A172 (cell line): ENCODE measurements at regions not wholly inside any gene's neighbourhood (a gene's known extent, or its start where the extent isn't known, plus 50 kb on each side); places are given as distances from the start of the nearest gene placed in this dataset.

ENCODE experiments used
- DNase-seq: peaks from one replicate; pipeline ENCODE4 v3.0.0-alpha.2; 2015; ENCODE audit warnings: low spot score

DNA sequence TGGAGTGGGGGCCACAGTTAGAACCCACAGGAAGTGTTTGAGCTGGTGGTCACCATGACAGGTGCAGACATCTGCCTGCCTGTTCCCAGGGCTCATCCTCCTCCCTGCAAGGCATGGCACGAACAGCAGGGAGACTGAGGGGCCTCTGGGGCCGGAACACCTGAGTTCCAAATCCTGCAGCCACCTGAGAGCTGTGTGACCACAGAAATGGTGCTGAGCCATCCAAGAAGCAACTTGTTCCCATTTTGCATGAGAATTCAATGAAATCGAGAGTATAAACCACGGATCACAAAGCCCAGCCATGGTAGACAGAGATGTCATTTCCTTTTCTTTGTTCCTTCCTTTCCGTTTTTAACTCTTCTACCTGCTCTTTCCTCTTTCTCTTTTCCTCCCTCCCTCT, 268.6 kb downstream of the FOXA2 start:
- no peak for DNase-seq

DNA sequence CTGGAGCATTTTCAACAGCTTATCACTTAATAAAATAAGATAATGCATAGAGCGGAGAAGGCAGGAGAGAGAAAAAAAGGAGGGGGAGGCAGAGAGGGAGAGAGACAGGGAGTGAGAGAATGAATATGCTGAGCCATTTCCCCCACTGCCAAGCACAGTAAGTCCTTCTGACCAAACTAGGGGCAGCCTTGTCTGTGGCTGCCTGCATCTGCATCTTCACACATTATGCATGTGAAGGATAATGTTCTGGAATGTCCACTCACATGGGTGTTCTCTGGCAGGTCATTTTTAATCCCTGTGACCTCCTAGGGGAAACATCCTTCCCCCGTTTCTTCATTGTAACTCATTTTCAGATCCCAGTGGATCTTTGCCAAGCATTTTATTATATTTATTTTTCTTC, 269.3 kb downstream of the FOXA2 start:
- DNase-seq: no peak

DNA sequence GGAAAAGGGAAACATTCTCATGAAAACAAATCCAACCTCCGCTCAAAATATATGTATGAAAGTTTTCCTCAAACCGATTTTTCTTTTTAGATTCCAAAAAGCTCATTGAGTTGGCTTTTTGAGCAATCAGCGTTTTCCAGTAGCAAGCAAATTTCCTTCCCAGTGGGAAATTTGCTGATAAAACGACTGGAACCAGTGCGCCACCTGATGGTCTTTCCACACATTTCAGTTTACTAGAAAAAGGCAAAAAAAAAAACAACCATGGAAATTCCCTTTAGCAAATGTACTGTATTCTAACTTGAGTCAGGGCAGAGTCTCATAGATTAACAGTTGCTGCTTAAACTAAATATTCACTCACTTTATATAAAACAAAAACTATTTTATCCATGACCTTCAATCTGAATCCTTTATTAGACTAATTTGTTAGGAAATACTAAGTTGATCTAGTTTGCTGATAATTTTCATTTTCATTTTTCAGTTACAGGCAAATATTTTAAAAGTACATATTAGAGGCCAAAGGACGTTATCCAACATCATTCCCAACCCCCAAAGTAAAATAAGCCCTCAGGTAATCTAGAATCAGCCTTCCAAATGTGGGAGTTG, 271.5 kb downstream of the FOXA2 start:
- peak; percentile 55 for DNase-seq

DNA sequence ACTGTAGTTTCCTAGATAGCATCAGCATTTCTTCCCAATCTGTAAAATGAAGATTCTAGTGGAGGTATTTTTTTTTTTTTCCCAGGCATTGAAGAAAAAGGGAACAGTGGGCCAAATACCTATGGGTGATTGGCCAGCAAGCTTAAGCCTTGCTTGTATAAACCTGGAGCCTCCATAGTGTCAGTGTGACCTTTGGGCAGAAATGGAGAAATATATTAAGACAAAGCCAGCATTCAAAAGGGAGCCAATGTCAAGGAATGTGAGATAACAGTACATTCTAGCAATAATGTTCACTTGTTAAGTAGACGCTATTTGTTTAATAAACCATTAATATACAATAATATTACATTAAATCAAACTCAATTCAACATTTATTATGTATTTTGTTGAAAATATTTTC, 275.4 kb downstream of the FOXA2 start:
- DNase-seq: no peak

DNA sequence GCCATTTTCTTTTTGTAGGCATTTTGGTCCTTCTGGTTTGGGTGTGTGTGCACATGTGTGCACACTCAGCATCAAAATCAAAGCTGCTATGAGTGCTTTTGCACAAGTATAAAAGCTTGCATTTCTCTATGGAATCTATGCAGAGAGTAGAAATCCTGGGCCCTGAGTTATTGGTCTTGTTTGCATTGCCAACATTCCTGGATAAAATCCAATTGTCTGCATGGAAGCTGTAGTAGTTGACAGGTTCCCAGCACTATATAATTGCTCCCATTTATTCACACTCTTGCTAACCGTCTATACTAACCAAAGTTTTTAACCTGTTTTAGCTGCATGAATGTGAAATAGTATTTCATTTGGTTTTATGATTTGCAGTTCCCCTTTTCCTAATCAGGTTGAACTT, 277.0 kb downstream of the FOXA2 start:
- no peak for DNase-seq

DNA sequence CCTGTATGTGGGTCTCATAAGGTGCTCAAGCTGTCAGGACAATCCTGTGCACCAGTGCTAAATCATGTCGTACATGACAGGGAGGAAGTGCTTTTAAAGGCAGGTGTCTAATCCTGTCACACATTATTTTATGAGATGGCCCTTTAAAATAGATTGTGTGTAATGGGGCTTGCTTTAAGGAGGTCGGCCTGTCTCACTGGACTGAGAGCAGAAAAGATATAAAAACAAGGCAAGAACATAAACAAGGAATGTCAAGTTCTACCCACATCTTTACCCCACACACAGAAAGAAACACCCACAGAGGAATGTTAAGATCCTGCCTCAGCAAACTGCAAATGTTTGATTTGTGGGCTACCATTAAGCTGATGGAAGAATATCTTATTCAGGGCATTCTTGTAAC, 279.0 kb downstream of the FOXA2 start:
- DNase-seq: no peak

DNA sequence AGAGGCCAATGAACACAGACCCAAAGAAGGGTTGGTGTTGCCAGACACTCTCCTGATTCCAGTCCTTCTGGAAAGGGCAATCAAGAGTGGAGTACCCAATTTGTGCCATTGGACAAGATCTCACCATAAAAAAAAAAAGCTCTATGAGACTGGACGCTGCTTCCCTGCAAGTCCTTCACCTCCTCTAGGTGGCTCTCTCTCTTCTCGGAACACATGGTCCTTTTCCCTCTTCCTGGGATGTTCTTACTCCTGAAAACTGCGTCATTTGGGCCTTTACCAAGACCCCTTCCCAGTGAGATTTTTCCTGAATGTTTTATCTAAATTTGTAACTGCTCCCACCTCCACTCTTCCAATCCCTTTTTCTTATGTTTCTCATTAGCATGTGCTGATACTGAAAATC, 280.8 kb downstream of the FOXA2 start:
- DNase-seq: peak; percentile 16

DNA sequence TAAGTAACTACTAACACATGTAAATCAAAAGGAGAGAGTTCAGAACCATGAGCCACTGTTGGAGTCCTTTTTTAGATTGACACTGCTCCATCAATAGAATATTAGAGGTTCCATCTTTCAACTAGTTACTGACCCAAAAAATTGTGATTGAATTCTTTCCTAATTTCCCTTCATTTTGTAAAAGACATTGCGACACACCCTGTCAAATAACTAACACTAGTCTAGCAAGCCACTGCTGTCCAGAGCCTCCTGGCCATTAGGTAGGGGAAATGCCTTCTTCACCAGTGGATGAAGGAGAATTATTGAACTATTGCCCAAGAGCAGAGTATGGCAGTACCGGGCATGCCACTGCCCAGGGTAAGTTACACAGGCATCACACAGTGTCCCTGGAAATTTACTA, 282.3 kb downstream of the FOXA2 start:
- DNase-seq: no peak

DNA sequence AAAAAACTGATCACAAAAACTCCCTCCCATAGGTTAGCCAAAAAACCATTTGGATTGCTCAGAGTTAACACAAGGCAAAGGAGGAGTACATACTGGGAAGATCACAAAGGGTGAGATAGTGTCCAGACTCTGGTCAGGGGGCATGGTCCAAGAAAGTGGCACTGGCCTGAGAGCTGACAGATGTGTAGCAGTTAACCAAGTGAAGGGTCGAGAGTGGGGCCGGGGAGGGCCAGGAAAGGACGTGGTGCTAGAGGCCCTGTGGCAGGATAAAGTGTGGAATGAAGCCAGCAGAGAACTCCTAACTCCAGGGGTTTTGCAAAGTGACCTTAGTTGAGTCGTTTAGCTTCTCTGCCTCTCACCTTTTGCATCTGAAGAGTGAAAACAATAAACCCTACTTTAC, 290.5 kb downstream of the FOXA2 start:
- no peak for DNase-seq

DNA sequence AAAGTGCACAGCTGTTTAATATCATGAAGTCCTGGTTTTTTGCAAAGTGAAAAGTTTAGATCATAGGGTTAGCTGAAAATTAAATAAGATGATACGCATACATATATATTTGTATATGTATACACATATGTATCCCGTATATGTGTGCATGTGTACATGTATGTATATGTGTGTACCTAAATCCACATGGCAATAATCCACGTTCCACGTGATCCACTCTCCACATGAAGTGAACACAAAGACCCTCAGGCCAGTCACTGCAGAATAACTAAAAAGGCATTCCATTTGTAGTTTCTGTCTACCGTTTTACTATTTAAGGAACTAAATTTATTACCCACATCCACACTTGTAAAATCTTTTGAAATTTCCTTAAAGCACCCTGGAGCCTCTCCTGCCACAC, 294.9 kb downstream of the FOXA2 start:
- DNase-seq: no peak

DNA sequence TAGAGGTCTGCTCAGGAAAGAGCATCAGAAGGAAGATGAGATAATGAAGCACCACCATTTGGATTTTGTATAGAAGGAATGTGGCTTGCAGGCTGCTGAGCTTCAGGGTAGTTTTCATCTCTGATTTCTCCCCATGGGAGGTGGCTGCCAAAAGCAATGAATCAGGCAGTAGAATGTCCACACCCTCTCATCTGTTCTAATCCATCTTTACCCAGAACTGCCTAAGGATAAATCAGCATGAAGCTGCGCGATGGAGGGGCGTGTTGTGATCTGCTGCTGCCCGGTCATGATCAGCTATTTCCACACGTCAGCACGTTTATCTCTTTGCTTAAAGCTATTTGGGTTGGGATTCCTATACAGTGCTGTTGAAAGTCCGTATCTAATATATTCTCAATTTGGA, 295.4 kb downstream of the FOXA2 start:
- no peak for DNase-seq

DNA sequence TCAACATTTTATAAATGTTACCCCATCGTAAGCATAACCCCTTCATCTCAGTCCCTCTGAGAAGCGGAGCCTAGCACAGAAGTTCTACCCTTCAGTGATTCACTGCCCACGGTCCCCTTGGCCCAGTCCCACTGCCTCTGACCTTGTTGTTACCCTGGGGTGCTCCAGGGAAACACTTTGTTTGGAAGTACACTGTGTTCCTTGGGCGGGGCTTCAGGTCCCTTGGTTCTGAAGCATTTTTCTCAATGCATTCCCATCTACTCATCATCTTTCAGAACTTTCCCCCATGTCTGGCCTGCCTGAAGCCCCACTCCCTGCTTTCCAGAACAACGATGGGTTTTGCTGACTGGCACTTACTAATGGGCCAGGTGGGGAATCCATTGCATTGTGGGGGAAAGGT, 296.2 kb downstream of the FOXA2 start:
- DNase-seq: no peak

DNA sequence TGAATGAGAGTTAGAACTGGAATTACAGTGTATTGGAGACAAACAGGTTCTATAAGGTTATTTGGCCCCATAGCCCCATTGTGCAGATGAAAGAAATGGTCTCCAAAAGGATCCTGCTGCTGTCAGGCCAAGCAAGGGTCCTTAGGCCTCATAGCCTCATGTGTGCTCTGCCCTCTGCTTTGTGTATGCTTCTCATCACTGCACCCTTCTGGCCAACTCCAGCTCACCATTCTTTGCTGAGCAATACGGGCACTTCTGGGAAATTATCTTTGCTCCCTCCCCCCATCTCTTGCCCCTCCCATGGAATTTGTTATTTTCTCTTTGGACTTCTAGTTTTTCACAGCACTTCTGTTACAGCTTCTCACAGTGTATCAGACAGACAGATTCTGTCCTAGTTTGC, 298.8 kb downstream of the FOXA2 start:
- no peak for DNase-seq

DNA sequence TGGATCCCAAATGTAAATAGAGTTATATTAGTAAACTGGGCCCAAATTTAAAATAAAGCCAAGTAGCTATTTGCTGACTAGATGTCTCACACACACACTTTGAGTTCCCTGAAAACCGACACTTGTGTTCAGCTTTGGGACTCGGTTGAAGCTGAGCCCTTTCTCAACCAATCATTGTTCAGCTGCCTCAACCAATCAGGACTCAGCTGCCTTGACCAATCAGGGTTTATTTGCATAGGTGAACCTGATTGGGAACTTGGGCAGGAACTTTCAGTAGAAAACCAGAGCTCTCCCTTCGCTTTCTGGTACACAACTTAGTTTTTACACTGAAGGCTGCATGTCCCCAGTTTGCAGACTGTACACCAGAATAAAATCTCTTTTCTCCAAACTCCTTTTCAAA, 301.7 kb downstream of the FOXA2 start:
- DNase-seq: no peak

DNA sequence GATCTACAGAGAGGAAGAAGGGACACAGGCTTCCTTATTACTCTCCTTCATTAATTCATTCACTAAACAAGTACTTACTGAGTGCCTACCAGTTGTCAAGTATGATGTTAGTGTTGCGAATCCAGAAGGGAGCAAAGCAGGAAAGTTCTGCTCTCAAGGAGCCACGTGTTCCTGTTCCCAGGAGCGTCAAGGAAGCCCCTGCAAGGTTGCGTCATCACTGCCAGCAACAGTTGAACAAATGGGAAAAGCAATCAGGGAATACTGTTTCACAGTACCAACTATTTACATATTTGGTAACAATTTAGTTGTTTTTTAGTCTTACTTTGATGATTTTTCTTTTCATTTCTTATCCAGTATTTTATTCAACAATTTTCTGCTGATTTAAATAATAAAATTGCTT, 310.0 kb downstream of the FOXA2 start:
- DNase-seq: no peak

DNA sequence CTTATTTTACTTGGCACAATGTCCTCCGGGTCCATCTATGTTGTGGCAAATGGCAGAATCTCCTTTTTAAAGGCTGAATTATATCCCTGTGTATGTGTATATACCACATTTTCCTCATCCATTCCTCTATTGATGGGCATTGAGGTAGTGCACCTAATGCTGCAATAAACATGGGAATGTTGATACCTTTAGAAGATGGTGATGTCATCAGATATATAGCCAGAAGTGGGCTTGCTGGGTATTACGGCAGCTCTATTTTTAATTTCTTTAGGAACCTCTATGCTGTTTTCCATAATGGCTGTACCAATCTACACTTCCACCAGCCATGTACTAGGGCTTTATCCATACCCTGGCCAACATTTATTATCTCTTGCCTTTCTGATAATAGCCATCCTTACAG, 315.7 kb downstream of the FOXA2 start:
- no peak for DNase-seq

DNA sequence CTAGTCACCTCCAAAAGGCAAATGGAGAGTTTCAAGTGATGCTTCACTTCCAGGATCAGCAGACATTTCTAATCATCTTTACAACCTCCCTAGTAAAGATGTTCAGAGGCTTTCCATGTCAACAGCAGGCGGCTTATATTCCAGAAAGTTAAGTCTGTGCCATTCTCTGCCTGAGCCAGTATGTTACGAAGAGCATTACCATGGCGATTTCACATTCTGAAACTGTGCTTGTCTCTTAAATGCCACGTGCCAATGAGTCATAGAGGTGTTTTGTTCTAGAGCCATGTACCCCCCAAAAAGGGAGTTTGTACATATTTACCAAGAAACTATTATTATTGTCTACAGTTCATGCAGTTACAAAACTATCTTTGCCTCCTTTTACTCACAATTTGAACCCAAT, 319.5 kb downstream of the FOXA2 start:
- DNase-seq: no peak

DNA sequence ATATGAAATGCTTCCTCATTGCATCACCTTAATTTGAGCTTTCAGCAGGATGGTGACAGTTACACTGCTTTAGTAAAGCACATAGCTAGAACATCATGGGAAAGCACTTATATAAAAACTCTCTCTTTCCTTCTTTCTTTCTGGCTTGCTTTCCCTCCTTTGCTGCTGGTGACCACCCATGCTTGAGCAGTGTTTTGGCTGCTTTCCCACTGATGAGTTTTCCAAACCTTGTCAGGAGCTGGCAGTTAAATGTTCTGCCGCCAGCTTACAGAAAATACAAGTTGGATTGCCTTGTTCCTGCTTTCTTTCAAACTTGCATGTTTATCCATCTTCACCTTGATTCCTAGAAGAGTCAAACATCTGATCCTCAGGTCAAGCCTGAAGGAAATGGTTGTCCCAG, 323.9 kb downstream of the FOXA2 start:
- DNase-seq: no peak

DNA sequence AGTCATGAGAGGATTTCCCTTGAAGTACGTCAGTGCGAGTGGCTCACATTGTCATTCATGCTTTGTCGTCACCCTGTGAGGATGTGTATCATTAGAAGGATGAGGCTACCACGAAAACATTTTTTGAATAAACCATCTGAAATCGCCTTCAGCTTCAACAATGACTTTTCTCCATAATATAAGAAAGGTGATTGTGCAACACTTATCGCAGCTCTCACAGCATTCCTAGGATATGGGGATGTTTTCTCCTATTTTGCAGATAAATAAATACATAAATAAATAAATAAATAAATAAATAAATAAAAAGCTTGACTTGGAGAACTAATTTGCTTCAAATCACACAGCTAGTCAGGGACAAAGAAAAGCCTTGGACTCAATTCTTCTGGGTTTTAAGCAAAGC, 326.5 kb downstream of the FOXA2 start:
- DNase-seq: no peak

DNA sequence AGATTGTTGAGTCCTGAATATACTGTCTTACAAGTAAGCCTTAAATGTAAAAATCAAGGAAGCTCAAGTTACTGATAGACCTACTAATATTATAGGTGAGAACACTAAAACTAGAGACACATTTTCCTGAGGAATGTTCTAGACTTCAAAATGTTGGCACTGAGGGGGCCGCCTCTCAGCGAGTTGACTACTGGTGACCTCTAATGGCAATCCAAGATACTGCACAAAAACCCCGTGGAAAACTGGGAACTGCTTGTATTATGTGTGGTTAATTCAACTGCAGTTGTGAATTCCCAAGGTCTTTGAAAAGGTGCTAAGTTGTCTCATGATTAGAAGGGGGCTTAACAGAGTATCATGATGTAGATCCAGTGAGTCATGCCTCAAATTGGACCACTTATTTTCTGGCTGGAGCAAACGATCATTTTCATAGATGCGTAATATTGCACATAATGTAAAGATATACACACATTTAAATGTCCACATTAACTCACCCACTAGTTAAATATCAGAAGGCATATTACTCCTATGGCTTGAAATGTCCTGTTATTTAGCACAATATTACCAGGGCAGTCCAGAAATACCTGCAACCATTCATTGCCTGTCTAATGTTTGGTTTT, 336.2 kb downstream of the FOXA2 start:
- peak; percentile 3 for DNase-seq

DNA sequence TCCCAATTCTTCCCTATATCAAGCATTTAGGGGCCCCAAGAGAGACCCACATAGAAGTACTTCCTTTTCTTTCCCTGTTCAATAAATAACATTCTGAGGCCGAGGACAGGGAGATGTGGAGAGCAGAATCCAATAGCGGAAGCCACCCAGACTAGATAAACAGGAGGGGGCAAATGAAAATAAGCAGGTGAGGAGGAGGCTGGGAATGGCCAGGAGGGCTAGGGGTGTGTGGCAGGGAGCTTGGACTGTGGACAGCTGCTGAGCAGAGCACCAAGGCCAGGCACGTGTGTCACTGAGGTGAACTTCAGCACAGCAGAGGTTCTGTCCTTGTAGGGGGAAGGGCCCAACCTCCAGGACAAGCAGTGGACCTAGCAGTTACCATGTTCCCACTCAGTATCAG, 339.2 kb downstream of the FOXA2 start:
- DNase-seq: no peak

DNA sequence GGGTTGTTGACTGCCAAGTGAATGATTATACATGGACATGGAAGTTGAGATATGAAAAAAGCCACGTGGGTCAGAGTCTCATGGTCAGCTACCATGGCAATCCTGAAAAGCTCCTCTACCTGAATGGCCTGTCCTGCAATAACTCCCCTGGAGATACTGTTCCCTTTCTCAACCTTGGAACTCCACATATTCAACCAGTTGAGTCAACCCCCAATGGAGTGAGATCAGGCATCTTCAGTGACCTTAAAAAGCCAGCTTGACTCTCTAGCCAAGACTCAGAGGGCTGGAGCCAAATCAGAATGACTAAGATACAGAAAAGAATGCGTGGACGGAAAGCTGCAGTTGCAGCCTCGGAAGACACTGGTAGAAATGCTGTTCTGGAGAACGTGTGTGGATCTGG, 341.3 kb downstream of the FOXA2 start:
- DNase-seq: no peak

DNA sequence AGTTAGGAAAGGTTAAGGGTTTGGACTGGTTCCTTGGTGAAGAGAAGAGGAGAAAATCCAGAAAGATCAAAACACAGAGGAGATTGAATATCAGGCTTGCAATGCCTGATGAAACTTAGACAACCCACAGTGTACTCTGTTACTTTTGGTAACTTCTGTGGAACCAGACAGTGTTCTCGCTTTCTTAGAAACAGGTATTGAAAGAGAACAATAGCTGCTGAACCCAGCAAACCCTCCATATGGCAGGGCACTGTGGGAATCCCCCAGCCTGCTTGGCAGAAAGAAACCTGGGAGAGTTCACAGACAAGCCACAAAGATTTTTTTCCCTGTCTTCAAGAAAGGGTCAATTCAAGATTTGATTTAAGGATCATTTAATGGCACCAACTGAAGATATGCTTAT, 342.8 kb downstream of the FOXA2 start:
- DNase-seq: no peak

DNA sequence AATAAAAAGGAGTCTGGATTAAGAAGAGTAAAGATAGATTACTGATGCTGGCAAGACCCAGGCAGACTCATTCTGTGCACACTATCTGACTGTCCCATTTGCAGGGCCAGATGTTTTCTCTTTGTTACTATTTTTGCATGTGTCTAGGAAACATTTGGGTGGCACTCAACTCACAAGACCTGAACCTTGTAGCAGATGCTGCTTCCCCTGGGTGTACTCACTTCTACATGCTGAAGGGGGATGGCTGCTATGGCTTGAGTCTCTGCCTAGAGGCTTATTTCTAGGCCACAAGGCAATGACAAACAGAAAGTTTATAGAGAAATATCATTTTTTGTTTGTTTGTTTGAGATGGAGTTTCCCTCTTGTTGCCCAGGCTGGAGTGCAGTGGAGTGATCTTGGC, 351.4 kb downstream of the FOXA2 start:
- DNase-seq: no peak
